Skeletal muscle cell (primary cell): ENCODE measurements at regions not wholly inside any gene's neighbourhood (a gene's known extent, or its start where the extent isn't known, plus 50 kb on each side); places are given as distances from the start of the nearest gene placed in this dataset.
A peak's percentile ranks its signal among the peaks of the same experiment; 100 is the strongest.

Experiments used
- DNase-seq: peaks from one replicate; pipeline ENCODE4 v3.0.0-alpha.2; 2010; ENCODE audit warnings: low read depth
- H3K4me3 ChIP-seq: 2 replicates; pipeline ENCODE4 v1.5.1; 2011; ENCODE audit warnings: low read depth, mild to moderate bottlenecking, control low read depth, low read length, moderate library complexity

DNA sequence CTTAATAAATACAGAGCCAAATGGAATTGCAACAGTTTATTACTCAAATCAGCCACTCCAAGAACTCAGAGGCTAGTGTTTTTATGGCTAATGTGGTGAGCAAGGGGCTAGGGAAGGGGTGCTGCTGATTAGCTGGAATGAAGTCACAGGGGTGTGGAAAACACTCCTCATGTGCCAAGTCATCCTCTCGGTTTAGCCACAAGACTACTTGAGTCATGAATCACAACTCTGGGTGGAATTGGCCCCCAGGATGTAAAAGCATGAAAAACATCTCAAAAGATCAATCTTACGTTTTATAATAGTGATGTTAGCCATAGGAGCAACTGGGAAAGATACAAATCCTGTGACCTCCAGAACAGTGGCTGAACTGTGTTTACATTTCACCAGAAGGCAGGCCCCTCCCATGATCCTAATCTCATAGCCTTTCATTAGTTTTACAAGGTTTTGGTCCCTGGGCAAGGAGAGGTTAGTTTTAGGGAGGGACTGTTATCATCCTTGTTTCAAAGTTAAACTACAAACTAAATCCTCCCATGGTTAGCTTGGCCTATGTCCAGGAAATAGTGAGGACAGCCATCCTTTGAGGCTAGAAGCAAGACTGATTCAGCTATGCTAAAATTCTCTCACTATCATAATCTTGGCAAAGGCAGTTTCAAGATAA is 2020.1 kb upstream of the PCDH20 start:
- H3K4me3 ChIP-seq = no peak overlapping the region
- DNase-seq = peak; percentile 100

DNA sequence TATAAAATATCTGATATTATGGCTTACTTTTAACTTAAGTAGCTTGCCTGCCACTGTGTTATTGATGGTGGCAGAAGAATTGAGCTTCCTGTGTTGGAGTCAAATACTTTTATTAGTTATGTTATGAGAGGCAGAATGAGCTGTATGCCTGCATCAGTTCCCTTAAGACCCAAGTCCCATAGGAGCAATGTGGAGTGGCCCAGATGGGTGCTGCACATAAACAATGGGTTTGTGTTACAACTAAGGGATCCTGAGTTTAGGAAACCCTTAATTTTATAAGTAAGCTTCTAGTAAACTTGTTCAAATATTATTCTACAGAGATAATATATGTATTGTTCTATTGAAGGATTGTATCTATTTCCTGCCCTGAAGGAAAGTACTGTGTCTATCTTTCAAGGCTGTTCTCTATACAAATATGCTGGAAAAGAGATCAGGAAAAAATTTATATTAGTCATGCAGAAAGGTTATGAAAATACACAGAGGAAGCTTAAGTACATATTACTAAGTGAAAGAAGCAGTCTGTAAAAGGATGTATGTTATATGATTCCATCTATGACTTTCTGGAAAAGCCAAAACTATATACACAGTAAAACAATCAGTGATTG is 2018.0 kb upstream of the PCDH20 start:
- DNase-seq = peak; percentile 46
- no peak overlapping the region for H3K4me3 ChIP-seq

DNA sequence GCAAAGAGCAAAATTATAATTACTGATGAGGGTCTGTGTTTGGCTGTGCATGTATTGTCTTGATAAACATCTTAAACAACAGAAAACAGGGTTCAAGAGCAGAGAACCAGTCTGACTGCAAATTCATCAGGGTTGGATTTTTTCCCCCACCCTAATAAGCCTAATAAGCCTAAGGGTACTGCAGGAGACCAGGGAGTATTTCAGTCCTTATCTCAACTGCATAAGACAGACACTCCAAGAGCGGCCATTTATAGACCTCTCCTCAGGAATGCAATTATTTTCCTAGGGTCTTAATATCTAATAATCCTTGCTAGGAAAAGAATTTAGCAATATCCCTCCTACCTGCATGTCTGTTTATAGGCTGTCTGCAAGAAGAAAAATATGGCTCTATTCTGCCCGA is 2011.5 kb upstream of the PCDH20 start:
- no peak for DNase-seq
- H3K4me3 ChIP-seq = no peak overlapping the region

DNA sequence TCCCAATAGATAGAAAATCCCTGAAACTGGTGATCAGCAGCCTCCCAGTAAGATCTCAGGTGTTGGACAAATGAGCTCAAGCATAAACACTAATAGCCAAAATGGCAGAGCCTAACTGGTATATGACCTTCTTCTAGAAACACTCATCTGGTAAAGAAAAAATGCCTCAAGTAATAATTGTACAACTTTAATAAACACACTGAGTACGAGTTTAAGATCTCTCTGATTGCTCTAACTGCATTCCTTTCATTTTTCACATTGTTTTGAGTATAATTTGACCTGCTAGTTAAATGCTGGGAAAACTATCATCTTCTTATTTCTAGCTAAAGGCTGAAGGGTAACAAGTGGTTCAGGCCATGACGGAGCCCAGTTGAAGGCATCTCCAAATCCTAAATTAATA is 2009.5 kb upstream of the PCDH20 start:
- DNase-seq = no peak
- H3K4me3 ChIP-seq = no peak overlapping the region

DNA sequence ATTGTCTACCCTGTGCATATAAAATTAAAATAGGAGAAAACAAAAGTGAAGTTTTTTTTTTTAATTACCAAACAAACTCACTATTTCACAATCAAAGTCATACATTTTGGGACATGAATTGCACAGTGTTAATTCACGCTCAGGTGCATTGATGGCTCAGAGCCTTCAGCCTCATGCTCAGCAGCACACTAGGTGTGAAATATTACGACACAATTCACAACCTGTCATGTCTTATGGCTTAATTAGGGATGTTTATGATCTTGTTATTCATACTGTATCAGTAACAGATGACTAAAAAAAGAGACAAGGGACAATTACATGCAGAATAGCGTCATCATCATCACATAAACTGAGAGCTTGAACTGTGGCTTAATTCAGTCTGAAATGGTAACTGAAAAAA is 2005.5 kb upstream of the PCDH20 start:
- H3K4me3 ChIP-seq = no peak overlapping the region
- DNase-seq = no peak

DNA sequence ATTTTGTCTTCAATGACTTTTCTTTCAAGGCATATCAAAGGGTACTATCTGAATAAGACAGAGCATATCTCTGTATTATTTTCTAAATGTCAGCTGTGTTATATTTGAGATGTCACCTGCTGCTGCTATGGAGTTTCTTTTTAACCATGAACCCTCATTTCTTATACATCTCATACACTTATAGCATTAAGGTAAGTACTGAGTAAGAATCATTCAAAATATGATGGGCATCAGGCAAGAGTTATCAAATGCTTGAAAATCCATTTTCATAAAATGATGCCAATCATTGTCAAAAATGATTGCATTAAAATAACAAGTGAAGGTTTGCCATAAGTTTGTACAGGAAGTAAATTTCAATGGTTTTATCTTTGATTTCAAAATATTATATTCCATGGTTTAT is 2005.0 kb upstream of the PCDH20 start:
- no peak overlapping the region for H3K4me3 ChIP-seq
- DNase-seq = no peak

DNA sequence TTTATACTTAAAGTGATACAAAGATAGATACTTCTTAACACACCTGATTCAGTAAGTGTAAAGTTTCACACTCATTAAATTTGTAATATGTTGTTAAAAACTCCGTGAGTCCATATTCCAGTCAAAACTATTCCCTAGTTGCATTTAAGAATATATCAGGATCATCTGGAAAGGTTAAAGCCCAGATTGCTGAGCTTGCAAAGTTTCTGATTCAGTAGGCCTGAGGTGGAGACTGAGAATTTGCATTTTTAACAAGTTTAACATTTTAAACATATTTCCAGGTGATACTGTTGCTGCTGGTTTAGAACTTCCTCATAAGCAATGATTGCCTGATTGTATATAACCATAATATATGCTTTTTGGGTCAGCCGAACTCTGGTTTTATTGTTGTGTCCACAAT is 1998.6 kb upstream of the PCDH20 start:
- DNase-seq = no peak
- no peak overlapping the region for H3K4me3 ChIP-seq

DNA sequence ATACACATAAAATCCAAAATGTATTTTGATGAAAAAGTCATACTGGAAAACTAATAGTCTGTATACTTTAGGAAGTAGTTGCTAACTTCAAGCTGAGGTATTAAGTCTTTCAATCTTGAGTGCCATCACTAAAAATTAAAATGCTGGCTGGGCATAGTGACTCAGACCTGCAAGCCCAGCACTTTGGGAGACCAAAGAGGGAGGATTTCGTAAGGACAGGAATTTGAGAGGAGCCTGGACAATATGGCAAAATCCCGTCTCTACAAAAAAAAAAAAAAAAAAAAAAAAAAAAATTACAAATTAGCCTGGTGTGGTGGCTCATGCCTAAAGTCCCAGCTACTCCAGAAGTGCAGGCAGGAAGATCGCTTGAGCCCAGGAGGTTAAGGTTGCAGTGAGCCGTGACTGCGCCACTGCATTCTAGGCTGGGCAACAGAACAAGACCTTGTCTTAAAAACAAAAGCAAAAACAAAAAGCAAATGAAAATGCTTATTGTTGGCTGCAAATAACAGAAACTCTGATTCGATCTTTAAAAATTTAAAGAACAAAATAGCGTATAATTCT is 1994.2 kb upstream of the PCDH20 start:
- no peak overlapping the region for H3K4me3 ChIP-seq
- no peak for DNase-seq

DNA sequence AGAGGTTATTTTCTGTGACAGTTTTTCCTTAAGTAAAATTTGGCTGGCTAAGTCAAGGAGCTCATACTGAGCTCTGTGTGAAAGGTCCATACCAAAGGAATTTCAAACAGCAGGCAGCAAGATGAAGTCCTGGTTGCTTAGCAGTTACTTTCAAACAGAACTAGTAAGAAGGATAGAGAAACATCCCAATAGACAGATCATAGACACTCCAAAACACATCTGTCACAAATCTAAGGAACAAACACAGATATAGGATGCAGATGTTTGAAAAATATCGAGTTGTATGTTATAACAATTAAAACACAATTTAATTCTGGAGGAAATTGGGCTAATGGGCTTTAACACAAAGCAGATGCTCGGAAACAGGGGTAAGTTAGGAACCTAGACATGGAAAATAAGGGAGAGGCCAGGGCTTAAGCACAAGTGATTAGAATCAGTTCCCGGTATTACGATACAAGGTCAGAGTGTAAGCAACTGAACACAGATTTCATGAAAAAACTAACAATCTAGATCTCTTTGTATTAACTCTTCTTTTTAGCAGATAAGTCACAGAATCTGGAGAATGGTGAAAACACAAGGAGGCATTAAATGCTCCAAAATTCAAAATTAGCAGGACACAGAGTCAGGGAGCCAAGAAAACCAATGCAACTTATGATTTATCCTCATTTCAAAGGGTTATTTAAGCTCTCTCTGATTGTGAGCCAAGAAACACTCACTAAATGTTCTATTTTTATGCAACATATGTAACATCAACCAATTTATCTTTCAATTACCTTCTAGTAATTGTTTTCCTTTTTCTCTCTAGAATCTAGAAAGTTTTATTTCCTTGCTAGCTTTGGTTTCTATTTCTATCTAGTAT is 1992.9 kb upstream of the PCDH20 start:
- no peak overlapping the region for H3K4me3 ChIP-seq
- no peak for DNase-seq

DNA sequence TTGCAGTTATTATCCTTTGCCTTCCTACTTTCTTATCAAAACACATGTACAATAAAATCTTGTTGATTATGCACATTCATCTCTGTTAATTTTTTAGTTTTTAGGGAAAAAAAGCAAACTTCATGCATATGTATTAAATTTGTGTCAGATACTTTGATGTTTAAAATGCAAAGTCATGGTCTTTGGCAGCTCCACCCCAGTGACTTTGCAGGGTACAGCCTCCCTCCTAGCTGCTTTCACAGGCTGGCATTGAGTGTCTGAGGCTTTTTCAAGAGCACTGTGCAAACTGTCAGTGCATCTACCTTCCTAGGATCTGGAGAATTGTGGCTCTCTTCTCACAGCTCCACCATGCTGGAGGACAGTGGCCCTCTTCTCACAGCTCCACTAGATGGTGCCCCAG is 1988.1 kb upstream of the PCDH20 start:
- H3K4me3 ChIP-seq = no peak overlapping the region
- no peak for DNase-seq

DNA sequence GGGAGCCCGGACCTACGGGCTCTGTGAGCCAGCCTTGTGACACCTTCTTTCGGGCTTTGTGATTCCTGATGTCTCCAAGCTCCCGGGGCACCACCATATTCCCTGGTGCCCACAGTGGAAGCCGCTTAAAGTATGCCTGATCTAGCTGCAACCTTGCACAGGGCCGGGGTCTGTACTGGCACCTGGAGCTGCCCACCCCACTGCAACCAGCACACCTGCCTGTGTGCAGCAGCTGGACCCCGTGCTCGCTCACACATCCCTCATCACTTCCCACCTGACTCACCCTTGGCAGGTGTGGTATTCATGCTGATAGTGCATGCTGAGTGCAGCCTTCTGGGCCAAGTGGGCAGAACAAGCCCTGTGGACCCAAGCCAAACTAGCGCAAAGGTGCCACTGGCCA is 1981.1 kb upstream of the PCDH20 start:
- DNase-seq = no peak

DNA sequence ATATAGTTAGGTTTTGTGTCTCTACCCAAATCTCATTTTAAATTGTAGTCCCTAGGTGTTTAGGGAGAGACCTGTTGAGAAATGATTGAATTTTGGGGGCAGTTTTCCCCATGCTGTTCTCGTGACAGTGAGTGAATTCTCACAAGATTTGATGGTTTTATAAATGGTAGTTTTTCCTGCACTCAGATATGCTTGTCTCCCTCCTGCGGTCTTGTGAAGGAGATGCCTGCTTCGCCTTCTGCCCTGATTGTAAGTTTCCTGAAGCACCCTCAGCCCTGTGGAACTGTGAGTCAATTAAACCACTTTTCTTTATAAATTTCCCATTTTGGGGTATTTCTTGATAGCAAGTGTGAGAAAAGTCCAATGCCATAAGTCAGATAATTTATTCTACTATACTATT is 1977.5 kb upstream of the PCDH20 start:
- no peak overlapping the region for H3K4me3 ChIP-seq
- DNase-seq = no peak

More for the DNA sequence above, 1981.1 kb upstream of the PCDH20 start:
- no peak overlapping the region for H3K4me3 ChIP-seq

DNA sequence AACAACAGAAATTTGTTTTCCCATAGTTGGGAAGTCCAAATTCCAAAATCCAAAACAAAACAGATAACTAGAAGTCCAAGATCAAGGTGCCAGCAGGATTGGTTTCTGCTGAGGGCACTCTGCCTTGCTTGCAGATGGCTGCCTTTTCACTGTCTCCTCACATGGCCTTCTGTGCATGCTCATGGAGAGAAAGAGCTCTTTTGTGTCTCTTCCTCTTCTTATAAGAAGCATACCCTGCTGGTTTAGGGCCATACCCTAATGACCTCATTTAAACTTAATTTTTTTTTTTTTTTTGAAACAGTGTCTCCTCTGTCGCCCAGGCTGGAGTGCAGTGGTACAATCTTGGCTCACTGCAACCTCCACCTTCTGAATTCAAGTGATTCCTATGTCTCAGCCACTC is 1974.1 kb upstream of the PCDH20 start:
- no peak overlapping the region for H3K4me3 ChIP-seq
- no peak for DNase-seq

DNA sequence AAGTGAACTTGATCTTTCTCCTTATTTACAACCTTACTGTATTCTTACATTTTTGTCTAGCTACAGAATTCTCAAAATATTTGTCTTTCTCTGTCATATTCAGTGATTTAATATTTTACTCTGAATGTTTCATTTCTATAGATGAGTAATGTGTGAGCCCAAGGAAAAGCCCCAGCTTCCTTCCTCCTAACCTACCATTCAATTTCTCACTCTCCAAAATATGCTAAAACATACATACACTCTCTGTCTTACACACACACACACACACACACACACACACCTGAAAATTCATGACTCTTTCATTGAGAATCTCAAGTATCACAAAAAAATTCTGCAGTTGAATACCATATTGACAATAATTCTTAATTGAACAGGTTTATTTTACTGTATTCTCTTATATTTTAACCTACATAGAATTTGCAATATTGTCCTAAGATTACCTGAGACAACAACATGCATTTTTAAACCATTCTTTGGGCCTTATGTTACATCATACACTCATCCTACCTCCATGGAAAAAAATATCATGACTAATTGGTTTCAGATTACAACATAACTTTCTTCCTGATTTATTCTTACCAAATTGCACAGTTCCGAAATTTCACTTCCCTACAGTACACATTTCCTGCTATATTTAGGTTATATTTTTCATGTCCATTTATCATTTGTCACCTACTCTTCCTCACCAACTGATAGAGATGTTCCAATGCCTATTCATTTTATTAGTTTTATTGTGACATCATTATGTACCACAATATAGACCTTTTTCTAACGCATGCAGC is 1965.6 kb upstream of the PCDH20 start:
- DNase-seq = no peak
- H3K4me3 ChIP-seq = no peak overlapping the region

DNA sequence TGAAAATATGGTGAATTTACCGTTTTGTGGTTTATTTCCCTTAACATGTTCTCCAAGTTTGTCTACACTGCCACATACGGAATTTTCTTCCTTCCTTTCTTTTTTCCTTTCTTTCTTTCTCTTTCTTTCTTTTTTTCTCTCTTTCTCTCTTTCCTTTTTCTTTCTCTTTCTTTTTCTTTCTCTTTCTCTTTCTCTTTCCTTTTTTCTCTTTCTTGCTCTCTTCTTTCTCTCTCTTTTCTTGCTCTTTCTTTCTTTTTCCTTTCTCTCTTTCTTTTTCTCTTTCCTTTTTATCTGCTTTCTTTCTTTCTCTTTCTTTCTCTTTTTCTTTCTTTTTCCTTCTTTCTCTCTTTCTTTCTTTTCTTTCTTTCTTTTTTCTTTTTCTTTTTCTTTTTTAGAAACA is 1962.3 kb upstream of the PCDH20 start:
- H3K4me3 ChIP-seq = no peak overlapping the region
- DNase-seq = no peak

DNA sequence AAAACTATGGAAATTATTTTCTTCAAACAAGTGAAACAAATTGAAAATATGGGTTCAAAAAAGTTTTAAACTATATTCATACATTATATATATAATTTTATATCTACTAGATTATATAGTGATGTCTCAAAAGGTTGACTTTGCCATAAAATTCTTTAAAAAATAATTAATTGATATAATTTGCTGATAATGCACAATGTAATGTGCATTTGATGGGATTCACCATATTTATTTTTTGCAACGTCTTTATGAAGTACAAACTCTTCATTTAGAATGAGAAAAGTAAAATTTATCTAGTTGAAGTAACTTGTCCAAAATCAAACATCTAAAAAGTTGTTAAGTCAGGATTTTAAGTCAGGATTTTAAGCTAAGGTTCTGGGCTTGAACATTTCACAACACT is 1954.5 kb upstream of the PCDH20 start:
- no peak for DNase-seq
- no peak overlapping the region for H3K4me3 ChIP-seq

DNA sequence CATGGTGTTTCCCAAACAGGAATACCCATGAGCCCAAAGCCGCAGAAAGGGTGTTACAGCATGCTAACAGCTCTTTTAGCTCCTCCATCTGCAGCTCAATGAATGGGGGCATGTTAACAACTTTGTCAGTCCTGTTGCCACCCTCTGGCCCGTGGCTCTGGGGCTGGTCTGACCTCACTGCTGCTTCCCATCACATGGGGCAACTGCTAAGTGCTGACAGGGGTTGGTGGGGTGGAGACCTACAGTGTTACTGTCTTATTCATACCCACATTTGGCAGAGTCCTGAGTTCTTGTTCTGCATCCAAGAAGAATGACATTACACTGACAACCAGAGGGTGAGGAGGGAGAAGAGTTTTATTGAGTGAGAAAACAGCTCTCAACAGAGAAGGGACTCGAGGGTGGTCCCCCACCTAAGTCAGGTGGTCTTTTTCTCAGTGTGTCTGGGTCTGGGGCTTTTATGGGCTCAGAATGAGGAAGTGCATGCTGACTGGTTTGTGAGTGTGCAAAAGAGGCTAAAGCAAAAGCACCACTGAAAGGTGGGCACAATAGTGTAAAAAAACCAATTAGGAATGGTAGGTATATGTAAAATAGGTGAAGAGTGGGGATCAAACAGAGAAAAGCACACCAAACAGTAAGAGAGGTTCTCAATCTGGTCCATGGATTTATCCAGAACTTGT is 1952.0 kb upstream of the PCDH20 start:
- no peak overlapping the region for H3K4me3 ChIP-seq
- DNase-seq = no peak

DNA sequence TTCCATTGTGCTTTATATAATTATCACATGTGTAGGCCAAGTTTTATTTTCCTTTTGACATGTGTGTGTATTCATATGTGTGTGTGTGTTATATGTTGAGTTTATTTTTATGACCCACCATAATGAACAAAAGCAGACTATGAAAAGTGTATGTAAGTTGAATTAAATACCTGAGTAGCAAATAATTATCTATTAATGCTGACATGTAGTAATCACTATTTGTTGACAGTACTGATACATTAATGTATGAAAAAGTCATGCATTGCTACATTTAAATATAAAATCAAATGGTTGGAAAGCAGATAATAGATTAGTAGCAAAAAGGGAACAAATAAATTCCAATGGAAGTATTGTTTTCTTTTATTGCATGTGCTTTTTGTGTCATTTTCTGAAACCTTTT is 1948.5 kb upstream of the PCDH20 start:
- no peak for DNase-seq
- H3K4me3 ChIP-seq = no peak overlapping the region

DNA sequence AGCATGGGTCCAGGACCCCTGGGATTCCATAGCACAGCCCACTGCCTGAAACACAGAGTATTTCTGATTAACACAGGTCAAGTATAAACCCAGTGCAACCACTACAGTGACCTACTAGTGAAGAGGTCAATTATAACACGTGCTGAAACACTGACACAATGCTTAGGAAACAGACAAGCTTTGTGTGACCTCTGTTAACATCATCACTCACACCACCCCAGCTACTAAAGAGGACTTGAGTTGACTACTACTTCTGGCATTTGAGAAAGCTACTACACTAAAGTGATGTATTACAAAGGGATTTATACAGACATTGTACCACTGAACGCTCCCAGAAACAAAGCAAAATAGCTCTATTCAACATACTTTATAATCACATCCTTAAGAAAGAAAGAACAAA is 1935.9 kb upstream of the PCDH20 start:
- H3K4me3 ChIP-seq = no peak overlapping the region
- DNase-seq = peak; percentile 12
